Activated T-helper 9 cell treated with anti-CD3 and anti-CD28 coated beads, Interleukin-2, amount 50 U/mL, for 16 hours (primary cell): ENCODE measurements at regions not wholly inside any gene's neighbourhood (a gene's known extent, or its start where the extent isn't known, plus 50 kb on each side); places are given as distances from the start of the nearest gene placed in this dataset.
"Not testable (repeated sequence)": the region's sequence is repeated elsewhere in the genome, so short reads cannot be mapped to it uniquely, and the experiment has no call there.

Experiments
- DNase-seq: peaks from one replicate; pipeline ENCODE4 v3.0.0-alpha.2; 2020; ENCODE audit warnings: low read depth

DNA sequence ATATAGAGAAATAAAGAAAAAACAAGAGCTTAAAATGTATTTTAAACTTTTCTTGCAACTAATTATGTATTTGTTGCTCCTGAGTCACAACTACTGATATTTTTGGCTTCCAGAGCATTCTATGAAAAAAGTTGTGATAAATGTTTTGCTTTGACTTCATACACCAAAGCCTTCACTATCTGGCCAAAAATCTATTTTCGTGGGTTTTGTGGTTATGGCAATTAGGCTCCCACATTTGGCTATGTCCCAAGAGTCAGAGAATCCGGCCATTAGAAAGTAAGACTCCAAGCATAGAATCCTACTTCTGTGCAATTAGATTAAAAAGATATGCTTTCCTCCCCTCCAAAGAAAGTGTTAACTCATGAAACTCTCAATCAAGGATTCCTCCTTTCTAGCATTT is 1456.1 kb upstream of the ACVR2A start:
- DNase-seq, result no peak

DNA sequence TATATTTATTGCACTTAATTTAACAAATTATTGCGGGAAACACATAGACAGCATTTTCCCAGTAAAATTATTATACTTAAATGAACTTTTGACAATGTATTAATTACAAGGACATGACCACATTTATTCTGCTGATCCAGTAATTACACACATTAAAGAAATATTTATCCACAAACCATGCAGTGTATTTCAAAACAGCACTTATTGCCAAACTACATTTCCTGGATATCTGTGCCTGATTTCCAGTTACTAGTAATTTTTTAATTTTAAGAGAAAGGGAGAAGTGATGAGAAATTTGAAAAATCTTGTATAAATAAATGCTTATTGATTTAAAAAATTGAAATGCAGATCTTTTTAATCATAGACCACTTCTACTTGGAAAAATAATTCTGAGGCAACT is 1458.7 kb upstream of the ACVR2A start:
- DNase-seq, result no peak

DNA sequence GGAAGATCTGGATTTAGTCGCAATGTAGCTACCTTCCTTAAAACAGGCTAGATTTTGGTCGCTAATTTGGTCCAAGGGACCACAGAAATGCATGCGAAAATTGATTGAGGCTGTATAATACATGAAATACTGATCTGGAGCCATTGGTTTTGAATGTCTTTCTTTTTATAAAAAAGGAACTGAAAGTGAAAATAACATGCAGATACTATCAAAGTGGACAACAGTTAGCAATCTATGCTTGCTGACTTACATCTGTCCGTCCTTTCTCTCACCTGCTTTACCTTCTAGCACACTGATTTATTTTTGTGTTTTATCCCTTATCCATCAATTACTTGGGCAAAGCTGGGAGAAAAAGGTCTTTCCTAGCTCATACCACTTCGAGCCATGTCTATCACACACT is 1459.8 kb upstream of the ACVR2A start:
- no peak for DNase-seq

DNA sequence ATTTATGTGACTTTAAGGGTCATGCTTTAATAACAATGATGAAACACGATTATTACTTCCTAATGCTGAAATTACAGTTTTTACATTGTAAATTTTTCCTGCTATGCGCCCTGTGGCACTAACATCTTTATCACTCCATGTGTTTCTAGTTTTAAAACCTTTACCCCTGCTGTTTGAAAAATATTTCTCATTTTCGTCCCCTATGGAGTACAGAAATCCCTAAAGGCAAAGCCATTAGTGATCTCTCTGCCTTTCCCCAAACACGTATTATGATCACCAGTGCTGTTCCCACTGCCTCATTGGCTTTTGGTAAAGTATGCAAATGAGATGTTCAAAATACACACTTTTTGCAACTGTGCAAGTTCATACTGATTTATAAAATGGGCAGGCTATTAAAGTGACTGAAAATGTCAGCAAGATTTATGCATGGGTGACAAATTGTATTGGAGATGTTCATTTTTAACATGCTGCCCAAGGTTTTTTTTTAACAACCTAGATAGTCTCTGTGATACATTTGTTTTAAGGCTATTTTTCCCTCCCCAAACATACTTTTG is 1468.2 kb upstream of the ACVR2A start:
- no peak for DNase-seq

DNA sequence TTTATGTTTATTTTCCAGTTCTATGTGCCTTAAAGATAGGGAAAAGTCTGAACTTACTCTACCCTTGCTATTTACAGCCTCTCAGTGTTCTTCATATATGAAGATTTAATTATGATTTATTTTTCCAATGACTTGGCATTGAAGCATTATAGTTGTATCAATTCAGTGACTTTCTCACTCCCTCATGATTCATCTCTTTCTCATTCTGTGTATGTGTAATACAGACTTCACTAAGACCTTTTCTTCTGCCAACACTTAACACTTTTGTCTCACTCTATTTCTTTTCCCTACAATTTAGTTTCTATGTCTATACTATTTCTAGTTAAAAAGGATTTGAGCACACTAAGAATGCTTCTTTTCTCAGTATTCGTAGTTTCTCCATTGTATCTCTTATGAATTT is 1470.3 kb upstream of the ACVR2A start:
- DNase-seq, result no peak

DNA sequence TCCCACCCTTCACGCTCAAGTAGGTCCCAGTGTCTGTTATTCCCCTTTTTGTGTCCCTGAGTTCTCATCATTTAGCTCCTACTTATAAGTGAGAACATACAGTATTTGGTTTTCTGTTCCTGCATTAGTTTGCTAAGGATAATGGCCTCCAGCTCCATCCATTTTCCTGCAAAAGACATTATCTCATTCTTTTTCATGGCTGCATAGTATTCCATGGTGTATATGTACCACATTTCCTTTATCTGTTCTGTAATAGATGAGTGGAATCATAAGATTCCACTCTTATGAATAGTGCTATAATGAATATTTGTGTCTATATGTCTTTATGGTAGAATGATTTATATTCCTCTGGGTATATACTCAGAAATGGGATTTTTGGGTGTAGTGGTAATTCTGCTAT is 1473.5 kb upstream of the ACVR2A start:
- not testable (repeated sequence) for DNase-seq

DNA sequence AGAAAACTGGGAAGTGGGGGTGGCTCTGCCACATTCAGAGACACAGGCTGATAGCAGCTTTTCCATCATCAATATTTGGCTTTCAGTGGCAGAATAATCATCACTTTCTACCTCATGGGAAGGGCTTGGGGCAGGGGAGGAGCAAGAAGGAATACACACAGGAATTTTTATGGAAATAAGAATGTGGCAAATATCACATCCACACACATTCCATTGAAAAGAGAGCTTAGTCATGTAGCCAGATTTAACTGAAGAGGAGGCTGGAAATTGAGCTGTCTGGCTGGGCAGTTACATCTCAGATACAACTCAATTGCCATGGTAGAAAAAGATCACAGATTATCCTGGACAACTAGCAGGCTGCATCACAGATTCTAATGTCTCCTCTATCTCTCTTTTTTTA is 1474.0 kb upstream of the ACVR2A start:
- DNase-seq, result no peak

DNA sequence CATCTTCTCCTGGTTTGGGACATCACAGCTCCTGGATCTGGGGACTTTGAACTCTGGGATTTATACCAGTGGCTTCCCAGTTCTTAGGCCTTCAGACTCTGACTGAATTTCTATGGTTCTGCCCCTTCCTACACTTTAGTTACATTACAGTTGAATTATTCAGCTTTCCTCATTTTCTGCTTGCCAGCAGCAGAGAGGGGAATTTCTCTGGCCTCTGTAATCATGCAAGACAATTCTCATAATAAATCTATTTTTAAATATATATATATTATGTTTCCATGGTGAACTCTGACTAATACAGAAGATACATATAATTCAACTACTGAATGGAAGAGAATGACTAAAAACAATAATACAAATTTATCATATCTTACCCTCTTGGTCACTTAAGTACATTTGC is 1478.6 kb upstream of the ACVR2A start:
- DNase-seq, result no peak

DNA sequence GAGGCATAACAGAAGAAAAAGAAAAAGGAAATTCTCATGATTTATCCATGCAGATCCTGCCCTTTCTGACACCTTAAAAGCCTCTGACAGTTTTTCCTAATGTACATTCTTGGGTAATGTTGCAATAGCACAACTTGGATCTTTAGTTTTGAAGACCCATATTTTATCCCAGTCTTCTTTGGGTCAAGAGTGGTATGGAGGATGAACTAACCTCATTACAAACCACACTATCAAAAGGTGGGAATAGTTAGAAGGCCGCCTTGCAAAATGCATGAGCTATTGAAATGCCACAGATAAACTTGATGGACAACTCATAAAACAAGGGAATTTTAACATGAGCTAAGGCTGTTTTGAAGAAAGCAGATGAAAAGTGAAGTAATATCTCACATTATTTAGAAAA is 1479.8 kb upstream of the ACVR2A start:
- no peak for DNase-seq

DNA sequence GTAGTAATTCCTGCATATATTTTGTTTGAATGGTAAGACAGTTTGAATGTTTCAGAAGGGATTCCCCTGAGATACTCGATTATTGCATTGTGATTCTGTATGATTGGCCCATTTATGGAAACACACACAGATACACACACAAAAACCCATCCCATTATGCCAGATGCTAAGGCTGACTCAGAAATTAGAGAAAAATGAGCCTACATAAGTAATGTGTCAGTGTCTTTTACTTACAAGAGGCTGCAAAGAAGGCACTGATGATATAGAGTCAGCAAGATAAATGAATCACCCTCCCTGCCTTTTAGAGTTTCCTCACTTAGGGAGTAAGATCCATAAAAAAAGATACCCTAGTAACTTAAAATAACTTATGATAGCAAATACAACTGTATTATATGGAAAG is 1481.1 kb upstream of the ACVR2A start:
- DNase-seq, result no peak

DNA sequence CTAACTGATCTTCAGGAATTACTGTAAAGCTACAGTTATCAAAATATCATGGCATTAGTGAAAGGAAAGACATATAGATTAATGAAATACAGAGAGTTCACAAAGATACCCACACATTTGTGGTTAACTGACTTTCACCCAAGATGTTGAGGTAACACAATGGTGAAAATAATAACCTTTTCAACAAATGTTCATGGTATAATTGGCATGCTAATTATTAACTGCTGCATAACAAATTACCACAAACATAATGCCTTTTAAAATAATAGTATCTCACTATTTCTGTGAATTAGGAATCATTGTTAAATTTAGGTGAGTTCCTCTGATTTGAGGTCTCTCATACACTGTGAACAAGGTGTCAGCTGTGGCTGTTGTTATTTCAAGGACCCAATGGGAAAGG is 1493.1 kb upstream of the ACVR2A start:
- DNase-seq, result no peak

DNA sequence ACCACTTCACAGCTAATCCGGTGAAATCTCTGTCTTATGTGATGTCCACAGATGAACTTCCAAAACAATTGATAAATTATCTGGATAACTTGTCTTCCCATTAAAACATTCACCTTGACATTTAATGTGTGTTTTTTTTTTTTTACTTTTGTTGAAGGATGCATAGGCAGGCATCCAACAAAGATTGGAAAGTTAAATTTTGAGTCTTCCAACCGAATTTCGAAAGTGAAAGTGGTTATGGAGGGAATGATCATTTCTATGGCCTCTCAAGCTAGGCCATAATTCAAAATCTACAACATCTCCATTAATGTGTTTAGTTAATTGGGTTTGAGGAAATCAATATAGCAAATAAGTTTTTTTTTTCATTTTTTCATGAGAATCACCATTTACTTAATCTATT is 1495.5 kb upstream of the ACVR2A start:
- no peak for DNase-seq

DNA sequence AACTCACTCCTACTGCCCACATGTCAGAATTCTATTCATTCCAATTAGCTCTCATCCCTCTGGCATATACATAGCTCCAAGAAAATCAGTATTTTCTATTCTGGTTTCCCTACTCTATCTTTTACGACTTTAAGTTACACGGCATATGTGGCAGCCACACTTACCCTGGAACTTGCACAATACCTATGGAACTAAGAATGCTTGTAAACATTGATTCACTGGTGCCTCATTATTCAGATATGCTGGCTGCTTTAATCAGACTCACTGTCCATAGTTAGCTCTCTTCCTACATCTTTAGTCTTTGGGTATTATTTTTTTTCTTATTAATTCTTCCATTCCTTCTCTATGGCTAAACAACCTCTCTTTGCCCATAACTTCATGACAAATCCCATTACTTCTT is 1519.9 kb upstream of the ACVR2A start:
- no peak for DNase-seq

DNA sequence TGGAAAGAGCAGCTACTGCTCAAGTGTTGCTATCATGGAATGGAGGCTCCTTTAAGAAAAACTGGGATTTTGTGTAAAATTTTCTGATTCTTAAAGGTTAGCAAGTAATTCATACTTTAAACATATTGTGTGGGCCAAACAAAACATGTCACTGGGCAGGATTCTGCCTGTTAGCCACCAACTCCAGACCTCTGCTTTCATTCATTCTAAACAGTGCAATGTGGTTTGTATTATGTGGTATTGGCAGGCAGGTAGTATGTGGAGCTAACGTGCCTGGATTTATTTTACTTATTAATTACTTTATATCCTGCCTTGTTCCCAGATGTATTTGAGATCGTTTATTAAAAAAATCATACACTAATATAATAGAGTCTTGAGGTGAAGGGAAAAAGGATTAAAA is 1521.3 kb upstream of the ACVR2A start:
- DNase-seq, result no peak

DNA sequence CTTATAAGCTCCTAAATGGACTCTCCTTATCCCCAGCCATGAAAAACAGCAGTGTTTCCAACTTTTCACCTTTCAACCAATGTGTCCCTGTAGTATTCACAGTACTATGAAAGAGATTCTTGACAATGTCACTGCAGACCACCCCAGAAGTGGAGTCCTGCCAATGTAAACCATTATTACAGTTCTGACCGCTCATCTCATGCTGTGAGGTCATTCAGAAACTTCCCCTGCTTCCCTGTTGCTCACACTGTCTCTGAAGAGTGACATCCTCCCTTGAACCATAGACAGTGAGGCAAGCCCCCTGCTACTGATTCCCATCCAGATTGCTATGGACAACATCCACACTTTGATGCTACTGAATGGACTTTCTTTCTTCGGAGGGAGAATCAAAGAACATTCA is 1523.7 kb upstream of the ACVR2A start:
- DNase-seq, result no peak

DNA sequence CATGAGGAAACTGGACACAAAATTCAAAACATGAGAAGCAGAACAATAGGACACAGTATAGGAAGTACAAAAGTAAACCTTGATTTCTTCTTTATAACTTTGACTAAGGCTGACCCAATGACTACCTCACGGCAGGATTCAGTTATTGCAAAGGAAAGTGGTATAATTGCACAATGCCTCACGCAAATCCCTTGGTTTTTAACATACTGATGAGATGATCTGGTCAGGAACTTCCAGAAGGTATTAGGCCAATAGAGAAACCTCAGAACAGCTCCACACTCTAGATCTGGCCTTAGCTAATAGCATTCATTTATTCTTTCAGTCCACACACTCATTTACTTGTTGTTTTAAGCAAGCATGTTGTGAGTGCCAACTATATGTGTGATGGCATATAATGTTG is 1526.9 kb upstream of the ACVR2A start:
- no peak for DNase-seq

DNA sequence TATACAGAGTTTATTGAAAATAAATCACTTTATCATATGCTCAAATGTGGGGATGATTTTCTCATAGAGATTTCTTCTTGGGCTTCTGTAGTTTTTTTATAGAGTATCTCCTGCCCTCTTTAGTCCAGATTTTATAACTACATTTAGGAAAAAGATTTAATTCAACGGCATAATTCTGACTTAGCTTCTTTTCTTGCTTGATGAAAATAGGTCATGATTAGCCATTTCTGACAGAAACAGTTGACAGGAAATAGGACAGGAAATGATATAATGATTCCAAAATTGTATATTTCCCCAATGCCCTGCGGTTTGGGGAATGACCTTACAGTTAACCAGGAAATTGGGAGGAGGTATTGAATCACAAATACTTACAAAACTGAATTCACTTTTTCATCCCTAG is 1531.9 kb upstream of the ACVR2A start:
- no peak for DNase-seq

DNA sequence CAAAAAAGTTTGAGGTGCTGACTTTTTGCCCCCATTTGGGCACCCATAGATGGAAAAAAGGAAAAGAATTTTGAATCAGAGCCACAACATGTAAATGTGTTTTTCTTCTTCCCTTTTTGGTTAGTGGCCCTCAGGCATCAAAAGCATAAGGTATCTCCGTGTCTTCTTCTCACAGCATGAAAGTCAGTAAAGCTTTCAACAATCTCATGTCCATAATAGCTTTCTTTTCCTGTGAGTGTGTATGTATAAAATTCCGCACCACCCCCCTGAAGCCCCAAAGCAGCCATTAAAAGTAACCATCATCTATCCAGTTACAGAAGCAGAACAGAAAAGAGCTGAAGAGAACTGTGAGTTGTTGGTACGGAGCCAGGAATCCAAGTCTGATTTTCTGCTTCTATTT is 1539.7 kb upstream of the ACVR2A start:
- DNase-seq, result no peak

DNA sequence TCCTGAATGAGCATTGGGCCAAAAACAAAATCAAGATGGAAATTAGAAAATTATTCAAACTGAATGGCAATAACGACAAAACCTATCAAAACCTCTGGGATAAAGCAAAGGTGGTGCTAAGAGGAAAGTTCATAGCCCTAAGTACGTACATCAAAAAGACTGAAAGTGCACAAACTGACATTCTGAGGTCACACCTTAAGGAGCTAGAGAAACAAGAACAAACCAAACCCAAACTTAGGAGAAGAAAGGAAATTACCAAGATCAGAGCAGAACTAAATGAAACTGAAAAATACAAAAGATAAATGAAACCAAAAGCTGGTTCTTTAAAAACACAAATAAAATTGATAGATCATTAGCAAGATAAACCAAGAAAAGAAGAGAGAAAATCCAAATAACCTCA is 1543.5 kb upstream of the ACVR2A start:
- DNase-seq, result no peak

DNA sequence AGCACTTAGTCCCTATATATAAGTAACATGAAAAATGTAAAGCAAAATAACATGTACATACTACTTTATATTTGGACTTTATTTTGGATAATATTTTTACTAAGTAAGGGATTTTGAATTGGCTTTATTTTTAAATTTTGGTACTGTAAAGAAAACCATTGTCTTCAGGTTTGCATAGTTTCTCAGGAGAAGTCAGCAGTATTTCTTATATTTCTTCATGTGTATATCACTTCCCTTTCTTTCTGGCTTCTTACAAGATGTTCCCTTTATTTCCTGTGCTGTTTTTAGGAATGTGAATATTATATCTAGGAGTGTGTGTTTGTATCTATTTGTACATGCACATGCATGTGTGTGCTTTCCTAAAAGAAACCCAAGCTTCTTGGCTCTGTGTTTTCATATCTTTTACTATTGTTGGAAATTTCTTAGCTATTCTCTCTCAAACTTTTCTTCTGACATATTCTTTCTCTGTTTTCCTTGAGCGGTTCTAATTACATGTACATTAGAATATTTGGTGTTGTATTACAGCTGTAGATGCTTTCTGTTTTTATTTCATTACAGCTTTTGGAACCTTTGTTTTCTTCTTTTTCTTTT is 1549.7 kb upstream of the ACVR2A start:
- DNase-seq, result no peak

DNA sequence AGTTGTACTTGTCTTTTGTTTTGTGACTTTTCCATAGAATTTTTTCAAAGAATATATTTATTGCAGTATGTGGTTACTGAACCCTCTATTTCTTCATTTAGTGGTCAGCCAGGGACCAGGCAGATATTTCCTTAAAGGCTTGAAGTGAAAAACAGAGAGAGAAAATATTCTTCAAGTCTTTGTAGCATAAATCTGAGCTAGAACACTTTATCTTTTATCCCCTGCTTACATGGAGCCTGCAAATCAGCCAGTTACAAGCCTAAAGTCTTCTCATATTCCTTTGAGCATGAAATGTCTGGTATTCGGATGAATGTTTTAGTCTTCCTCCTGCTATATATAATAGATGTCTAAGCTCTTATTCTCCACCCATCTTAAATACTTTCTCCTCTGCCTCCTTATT is 1557.5 kb upstream of the ACVR2A start:
- DNase-seq, result no peak

DNA sequence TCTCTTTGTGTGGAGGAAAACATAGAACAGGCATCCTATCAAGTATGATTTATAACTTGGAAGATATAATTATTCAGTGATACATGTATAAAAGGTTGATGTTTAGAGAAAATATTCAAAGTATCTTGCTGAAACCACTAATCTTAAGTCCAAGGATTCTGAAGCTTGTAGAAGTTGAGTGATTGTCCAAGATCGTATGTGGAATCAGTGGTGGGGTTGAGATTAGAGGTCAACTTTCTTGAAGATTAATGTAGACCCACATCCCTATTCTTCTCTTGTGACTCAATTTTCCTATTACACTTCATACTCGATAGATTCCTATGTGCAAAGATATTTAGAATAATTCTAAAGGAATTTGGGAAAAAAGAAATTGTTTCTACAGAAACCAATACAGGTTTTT is 1565.9 kb upstream of the ACVR2A start:
- DNase-seq, result no peak

DNA sequence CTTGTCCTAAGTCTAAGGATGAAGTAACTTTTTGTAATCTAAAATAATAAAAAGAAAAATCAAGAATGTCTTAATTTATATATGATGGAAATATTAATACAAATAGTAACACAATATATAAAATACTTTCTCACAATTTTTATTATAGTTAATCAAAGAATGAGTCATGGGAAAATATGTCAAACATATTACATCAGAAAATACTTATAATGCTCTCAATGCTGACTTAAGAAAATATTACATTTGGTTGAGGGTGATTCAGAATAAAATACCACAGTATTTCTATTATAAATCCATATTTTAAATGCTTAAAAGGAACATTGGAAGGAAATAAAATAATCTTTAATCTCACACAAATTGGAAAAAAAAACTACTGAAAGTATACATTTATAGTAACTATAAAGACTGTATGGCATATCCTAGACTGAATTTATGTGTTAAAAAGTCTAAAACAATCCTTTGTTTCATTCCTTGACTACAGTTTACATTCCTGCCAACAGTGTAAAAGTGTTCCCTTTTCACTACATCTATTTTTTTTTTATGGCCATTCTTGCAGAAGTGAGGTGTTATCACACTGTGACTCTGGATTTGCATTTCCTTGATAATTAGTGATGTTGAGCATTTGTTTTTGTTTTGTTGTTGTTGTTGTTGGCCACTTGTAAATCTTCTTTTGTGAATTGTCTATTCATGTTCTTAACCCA is 1573.5 kb upstream of the ACVR2A start:
- DNase-seq, result no peak

DNA sequence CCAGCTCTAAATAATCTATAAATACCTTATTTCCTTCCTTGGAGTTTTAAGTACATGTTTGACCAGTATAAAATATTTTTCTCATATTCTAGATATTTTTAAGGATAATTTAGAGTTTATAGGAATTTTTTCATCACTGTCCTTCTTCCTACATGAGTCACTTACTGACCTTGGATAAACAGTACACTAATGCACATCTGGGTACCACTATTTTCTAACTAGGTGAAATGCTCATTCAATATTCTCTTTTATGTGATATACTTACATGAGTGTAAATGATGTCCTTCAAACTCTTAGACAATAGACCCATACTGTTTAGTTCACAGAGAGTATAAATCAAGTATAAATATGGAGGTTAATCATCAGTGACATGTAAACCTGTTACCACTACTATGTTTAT is 1574.2 kb upstream of the ACVR2A start:
- no peak for DNase-seq
